Tibial nerve (tissue), 3 donors: ENCODE measurements at regions not wholly inside any gene's neighbourhood (a gene's known extent, or its start where the extent isn't known, plus 50 kb on each side); places are given as distances from the start of the nearest gene placed in this dataset.

Experiments
- POLR2A ChIP-seq, 2 donors: fragments of 450-650 bp; IDR thresholded peaks; one replicate each; pipeline ENCODE4 v1.6.1; 2017; ENCODE audit warnings: antibody characterized with exemption in 2 of 2, mild to moderate bottlenecking in 2 of 2, moderate library complexity in 2 of 2
- TF ChIP-seq, protein P1 (sequence below), 5 experiments: fragments of 200-600 bp in 3 of 5; fragments of 450-650 bp in 2 of 5; sonication (generic) in 3 of 5; IDR thresholded peaks; one replicate each; pipeline ENCODE4 v1.5.1; 2016 to 2019; ENCODE audit warnings: antibody characterized with exemption in 5 of 5, mild to moderate bottlenecking in 3 of 5, moderate library complexity in 2 of 5

DNA sequence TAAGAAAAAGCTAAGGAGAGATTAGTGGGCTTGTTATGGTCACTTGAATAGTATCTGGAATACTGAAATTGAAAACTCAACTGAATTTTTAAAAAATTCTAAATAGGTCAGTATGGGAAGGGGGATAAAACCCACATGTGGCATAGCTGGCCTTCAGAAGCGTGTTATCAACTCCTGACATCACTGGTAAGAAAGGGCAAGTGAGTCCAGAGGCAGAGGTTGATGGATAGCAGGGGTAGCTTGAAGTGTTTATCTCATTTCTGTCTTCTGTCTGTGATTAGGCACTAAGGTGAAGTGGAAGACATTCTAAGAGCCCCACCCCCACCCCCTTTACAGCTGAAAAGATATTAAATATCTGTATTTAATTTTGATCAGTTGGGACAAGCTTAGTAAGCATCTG, 261.4 kb upstream of the TMTC1 start:
- TF ChIP-seq, protein P1, sequence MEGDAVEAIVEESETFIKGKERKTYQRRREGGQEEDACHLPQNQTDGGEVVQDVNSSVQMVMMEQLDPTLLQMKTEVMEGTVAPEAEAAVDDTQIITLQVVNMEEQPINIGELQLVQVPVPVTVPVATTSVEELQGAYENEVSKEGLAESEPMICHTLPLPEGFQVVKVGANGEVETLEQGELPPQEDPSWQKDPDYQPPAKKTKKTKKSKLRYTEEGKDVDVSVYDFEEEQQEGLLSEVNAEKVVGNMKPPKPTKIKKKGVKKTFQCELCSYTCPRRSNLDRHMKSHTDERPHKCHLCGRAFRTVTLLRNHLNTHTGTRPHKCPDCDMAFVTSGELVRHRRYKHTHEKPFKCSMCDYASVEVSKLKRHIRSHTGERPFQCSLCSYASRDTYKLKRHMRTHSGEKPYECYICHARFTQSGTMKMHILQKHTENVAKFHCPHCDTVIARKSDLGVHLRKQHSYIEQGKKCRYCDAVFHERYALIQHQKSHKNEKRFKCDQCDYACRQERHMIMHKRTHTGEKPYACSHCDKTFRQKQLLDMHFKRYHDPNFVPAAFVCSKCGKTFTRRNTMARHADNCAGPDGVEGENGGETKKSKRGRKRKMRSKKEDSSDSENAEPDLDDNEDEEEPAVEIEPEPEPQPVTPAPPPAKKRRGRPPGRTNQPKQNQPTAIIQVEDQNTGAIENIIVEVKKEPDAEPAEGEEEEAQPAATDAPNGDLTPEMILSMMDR (IDR thresholded peaks at IDR 0.05) = no peak
- TF ChIP-seq POLR2A (IDR thresholded peaks at IDR 0.05) = no peak
